ENCODE measurements at regions not wholly inside any gene's neighbourhood (a gene's known extent, or its start where the extent isn't known, plus 50 kb on each side); places are given as distances from the start of the nearest gene placed in this dataset.

DNA sequence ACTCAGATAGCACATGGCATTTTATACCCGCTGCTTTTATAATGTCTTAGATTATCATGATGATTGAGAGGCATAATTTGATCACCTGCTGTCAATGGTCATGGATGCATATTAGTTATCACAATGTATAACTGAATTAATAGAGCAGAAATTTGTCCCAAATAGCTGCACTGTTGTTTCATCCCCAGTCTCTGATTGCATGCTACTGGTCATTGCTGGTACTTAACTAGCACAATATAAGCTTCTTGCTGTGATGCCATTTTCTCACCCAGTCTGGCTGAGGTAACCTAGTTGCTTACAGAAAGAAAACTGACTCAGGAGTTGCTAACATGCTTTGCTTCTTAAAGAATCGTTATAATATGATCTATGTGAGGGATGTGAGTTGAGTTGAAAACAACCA is 76.8 kb upstream of the PLEKHA5 start:
- no peak overlapping the region for H2AK5ac ChIP-seq (ENCODE audit: low read depth, low read length)
- H3K9ac ChIP-seq (ENCODE audit: low read depth, low read length, poor library complexity) = no peak overlapping the region
- DNase-seq (ENCODE audit: low spot score) = no peak
- H3K4me1 ChIP-seq (ENCODE audit: control insufficient read depth in 2 of 2, insufficient read depth in 1 of 2, low read depth in 1 of 2, low read length in 2 of 2) = no peaks in the 10 kb centered on the region
- no peak overlapping the region for H3K4me2 ChIP-seq (ENCODE audit: insufficient read depth, low read length, poor library complexity, severe bottlenecking)
- H2BK120ac ChIP-seq (ENCODE audit: low read depth, low read length) = no peak overlapping the region
- no peak overlapping the region for H4K91ac ChIP-seq (ENCODE audit: low read depth, low read length, poor library complexity)
- H3K79me1 ChIP-seq (ENCODE audit: low read depth, low read length) = no peaks in the 10 kb centered on the region
- no peak overlapping the region for H3K14ac ChIP-seq (ENCODE audit: low read length)
- no peak overlapping the region for H2BK12ac ChIP-seq (ENCODE audit: low read length)
- no peak overlapping the region for H3K18ac ChIP-seq (ENCODE audit: low read length)
- no peak overlapping the region for H3K27ac ChIP-seq (replicated peaks; ENCODE audit: low read length)
- no peak overlapping the region for H3K23ac ChIP-seq (ENCODE audit: low read depth, low read length, poor library complexity)
- H2AFZ ChIP-seq (ENCODE audit: low read length) = no peak overlapping the region
- WGBS, 2 donors (ENCODE audit: extremely low coverage in 2 of 2, insufficient read length in 2 of 2, insufficient replicate concordance in 1 of 2) = no CpG with 5 or more reads among the region's 2 CpGs
- no peak overlapping the region for H4K8ac ChIP-seq (ENCODE audit: low read depth, low read length)
- H3K4ac ChIP-seq (ENCODE audit: low read length) = no peak overlapping the region
- no peak overlapping the region for H3K4me3 ChIP-seq (ENCODE audit: low read length in 2 of 2)
- no peak overlapping the region for H2BK5ac ChIP-seq (ENCODE audit: low read length)
- no peaks in the 10 kb centered on the region for H3K9me3 ChIP-seq (replicated peaks in 1 of 2; ENCODE audit: control insufficient read depth in 2 of 2, insufficient read depth in 1 of 2, low read depth in 1 of 2, low read length in 2 of 2)
- H2BK15ac ChIP-seq (ENCODE audit: low read length) = no peak overlapping the region
- H3K36me3 ChIP-seq (replicated peaks in 1 of 2; ENCODE audit: control insufficient read depth in 2 of 2, insufficient read depth in 2 of 2, low read length in 2 of 2) = no peaks in the 10 kb centered on the region
- no peaks in the 10 kb centered on the region for H3K27me3 ChIP-seq (ENCODE audit: control insufficient read depth in 3 of 3, insufficient read depth in 3 of 3, low read depth in 1 of 3, low read length in 3 of 3)

GRCh38 chr12:19053218-19053617 is 76.3 kb upstream of the PLEKHA5 start:
- Histone ChIP-seq H3K9me3 (replicated peaks in 1 of 2; ENCODE audit: control insufficient read depth in 2 of 2, insufficient read depth in 1 of 2, low read depth in 1 of 2, low read length in 2 of 2) (no peaks in the 10 kb centered on the region), H3K9ac (ENCODE audit: low read depth, low read length, poor library complexity) (no peak overlapping the region), H3K79me1 (ENCODE audit: low read depth, low read length) (no peaks in the 10 kb centered on the region), H3K36me3 (replicated peaks in 1 of 2; ENCODE audit: control insufficient read depth in 2 of 2, insufficient read depth in 2 of 2, low read length in 2 of 2) (no peaks in the 10 kb centered on the region), H2AK5ac (ENCODE audit: low read depth, low read length) (no peak overlapping the region), H3K27me3 (ENCODE audit: control insufficient read depth in 3 of 3, insufficient read depth in 3 of 3, low read depth in 1 of 3, low read length in 3 of 3) (no peaks in the 10 kb centered on the region), H3K4me3 (ENCODE audit: low read length in 2 of 2) (no peak overlapping the region), H3K4ac (ENCODE audit: low read length) (no peak overlapping the region), H3K14ac (ENCODE audit: low read length) (no peak overlapping the region), H3K27ac (replicated peaks; ENCODE audit: low read length) (no peak overlapping the region), H3K4me2 (ENCODE audit: insufficient read depth, low read length, poor library complexity, severe bottlenecking) (no peak overlapping the region), H3K23ac (ENCODE audit: low read depth, low read length, poor library complexity) (no peak overlapping the region), H2BK120ac (ENCODE audit: low read depth, low read length) (no peak overlapping the region), H3K18ac (ENCODE audit: low read length) (no peak overlapping the region), H2AFZ (ENCODE audit: low read length) (no peak overlapping the region), H4K8ac (ENCODE audit: low read depth, low read length) (no peak overlapping the region), H2BK15ac (ENCODE audit: low read length) (no peak overlapping the region), H2BK12ac (ENCODE audit: low read length) (no peak overlapping the region), H4K91ac (ENCODE audit: low read depth, low read length, poor library complexity) (no peak overlapping the region), H3K4me1 (ENCODE audit: control insufficient read depth in 2 of 2, insufficient read depth in 1 of 2, low read depth in 1 of 2, low read length in 2 of 2) (no peaks in the 10 kb centered on the region), H2BK5ac (ENCODE audit: low read length) (no peak overlapping the region)
- no CpG with 5 or more reads among the region's 1 CpG for WGBS, 2 donors (ENCODE audit: extremely low coverage in 2 of 2, insufficient read length in 2 of 2, insufficient replicate concordance in 1 of 2)
- DNase-seq (ENCODE audit: low spot score) = no peak

GRCh38 chr12:19054035-19054434 is 75.5 kb upstream of the PLEKHA5 start:
- Histone ChIP-seq H2AK5ac (ENCODE audit: low read depth, low read length) (no peak overlapping the region), H3K23ac (ENCODE audit: low read depth, low read length, poor library complexity) (no peak overlapping the region), H3K9me3 (replicated peaks in 1 of 2; ENCODE audit: control insufficient read depth in 2 of 2, insufficient read depth in 1 of 2, low read depth in 1 of 2, low read length in 2 of 2) (no peaks in the 10 kb centered on the region), H2BK120ac (ENCODE audit: low read depth, low read length) (no peak overlapping the region), H2BK5ac (ENCODE audit: low read length) (no peak overlapping the region), H4K8ac (ENCODE audit: low read depth, low read length) (no peak overlapping the region), H4K91ac (ENCODE audit: low read depth, low read length, poor library complexity) (no peak overlapping the region), H3K4ac (ENCODE audit: low read length) (no peak overlapping the region), H3K4me2 (ENCODE audit: insufficient read depth, low read length, poor library complexity, severe bottlenecking) (no peak overlapping the region), H3K4me1 (ENCODE audit: control insufficient read depth in 2 of 2, insufficient read depth in 1 of 2, low read depth in 1 of 2, low read length in 2 of 2) (peaks cover 5% of the 10 kb centered on the region in 2 donors), H3K9ac (ENCODE audit: low read depth, low read length, poor library complexity) (no peak overlapping the region), H3K27ac (replicated peaks; ENCODE audit: low read length) (no peak overlapping the region), H2BK12ac (ENCODE audit: low read length) (no peak overlapping the region), H3K14ac (ENCODE audit: low read length) (no peak overlapping the region), H3K18ac (ENCODE audit: low read length) (no peak overlapping the region), H2AFZ (ENCODE audit: low read length) (no peak overlapping the region), H2BK15ac (ENCODE audit: low read length) (no peak overlapping the region), H3K36me3 (replicated peaks in 1 of 2; ENCODE audit: control insufficient read depth in 2 of 2, insufficient read depth in 2 of 2, low read length in 2 of 2) (no peaks in the 10 kb centered on the region), H3K4me3 (ENCODE audit: low read length in 2 of 2) (no peak overlapping the region), H3K27me3 (ENCODE audit: control insufficient read depth in 3 of 3, insufficient read depth in 3 of 3, low read depth in 1 of 3, low read length in 3 of 3) (no peaks in the 10 kb centered on the region), H3K79me1 (ENCODE audit: low read depth, low read length) (no peaks in the 10 kb centered on the region)
- WGBS, 2 donors (ENCODE audit: extremely low coverage in 2 of 2, insufficient read length in 2 of 2, insufficient replicate concordance in 1 of 2) = no CpG with 5 or more reads among the region's 1 CpG
- no peak for DNase-seq (ENCODE audit: low spot score)

- Histone ChIP-seq H3K79me1 (ENCODE audit: low read depth, low read length) (no peaks in the 10 kb centered on the region), H2BK15ac (ENCODE audit: low read length) (no peak overlapping the region), H3K27ac (replicated peaks; ENCODE audit: low read length) (no peak overlapping the region), H2AK5ac (ENCODE audit: low read depth, low read length) (no peak overlapping the region), H2BK120ac (ENCODE audit: low read depth, low read length) (no peak overlapping the region), H3K27me3 (ENCODE audit: control insufficient read depth in 3 of 3, insufficient read depth in 3 of 3, low read depth in 1 of 3, low read length in 3 of 3) (no peaks in the 10 kb centered on the region), H4K8ac (ENCODE audit: low read depth, low read length) (no peak overlapping the region), H3K9ac (ENCODE audit: low read depth, low read length, poor library complexity) (no peak overlapping the region), H4K91ac (ENCODE audit: low read depth, low read length, poor library complexity) (no peak overlapping the region), H3K36me3 (replicated peaks in 1 of 2; ENCODE audit: control insufficient read depth in 2 of 2, insufficient read depth in 2 of 2, low read length in 2 of 2) (no peaks in the 10 kb centered on the region), H3K23ac (ENCODE audit: low read depth, low read length, poor library complexity) (no peak overlapping the region), H3K18ac (ENCODE audit: low read length) (no peak overlapping the region), H3K4me3 (ENCODE audit: low read length in 2 of 2) (no peak overlapping the region), H2BK5ac (ENCODE audit: low read length) (no peak overlapping the region), H3K4ac (ENCODE audit: low read length) (no peak overlapping the region), H3K4me2 (ENCODE audit: insufficient read depth, low read length, poor library complexity, severe bottlenecking) (no peak overlapping the region), H2BK12ac (ENCODE audit: low read length) (no peak overlapping the region), H3K14ac (ENCODE audit: low read length) (no peak overlapping the region), H3K4me1 (ENCODE audit: control insufficient read depth in 2 of 2, insufficient read depth in 1 of 2, low read depth in 1 of 2, low read length in 2 of 2) (peaks cover 5% of the 10 kb centered on the region in 2 donors), H2AFZ (ENCODE audit: low read length) (no peak overlapping the region), H3K9me3 (replicated peaks in 1 of 2; ENCODE audit: control insufficient read depth in 2 of 2, insufficient read depth in 1 of 2, low read depth in 1 of 2, low read length in 2 of 2) (no peaks in the 10 kb centered on the region)
- no peak for DNase-seq (ENCODE audit: low spot score)
- WGBS, 2 donors (ENCODE audit: extremely low coverage in 2 of 2, insufficient read length in 2 of 2, insufficient replicate concordance in 1 of 2) = no CpG with 5 or more reads among the region's 4 CpGs
These were observed 73.9 kb upstream of the PLEKHA5 start for GRCh38 chr12:19055589-19055988.
